Chondrocyte (in vitro differentiated cells): ENCODE measurements at regions not wholly inside any gene's neighbourhood (a gene's known extent, or its start where the extent isn't known, plus 50 kb on each side); places are given as distances from the start of the nearest gene placed in this dataset.

Source experiments
- DNase-seq: peaks from one replicate; pipeline ENCODE4 v3.0.0; 2021; ENCODE audit warnings: mixed read lengths, low spot score
- H3K27ac Mint-ChIP-seq: one replicate; pipeline ENCODE4 v1.8.0; 2021; ENCODE audit warnings: mild to moderate bottlenecking, moderate library complexity, mixed read lengths; ENCODE audit not compliant: unreplicated experiment
- H3K27me3 Mint-ChIP-seq: 2 replicates; pipeline ENCODE4 v1.8.0; 2021; ENCODE audit warnings: low read depth, mixed read lengths
- H3K36me3 Mint-ChIP-seq: 2 replicates; pipeline ENCODE4 v1.8.0; 2021; ENCODE audit warnings: low read depth, mixed read lengths
- H3K4me1 Mint-ChIP-seq: 2 replicates; pipeline ENCODE4 v1.8.0; 2021; ENCODE audit warnings: low read depth, mild to moderate bottlenecking, mixed read lengths
- H3K4me3 Mint-ChIP-seq: one replicate; pipeline ENCODE4 v1.8.0; 2021; ENCODE audit warnings: mild to moderate bottlenecking, moderate library complexity, mixed read lengths; ENCODE audit not compliant: unreplicated experiment
- H3K9me3 Mint-ChIP-seq: 2 replicates; pipeline ENCODE4 v1.8.0; 2021; ENCODE audit warnings: low read depth, mixed read lengths
- TF ChIP-seq, protein P1 (sequence below): fragments of 200-600 bp; sonication (generic); IDR thresholded peaks from 2 replicates; pipeline ENCODE4 v1.5.0; 2021; ENCODE audit warnings: antibody characterized with exemption, mild to moderate bottlenecking, moderate library complexity

DNA sequence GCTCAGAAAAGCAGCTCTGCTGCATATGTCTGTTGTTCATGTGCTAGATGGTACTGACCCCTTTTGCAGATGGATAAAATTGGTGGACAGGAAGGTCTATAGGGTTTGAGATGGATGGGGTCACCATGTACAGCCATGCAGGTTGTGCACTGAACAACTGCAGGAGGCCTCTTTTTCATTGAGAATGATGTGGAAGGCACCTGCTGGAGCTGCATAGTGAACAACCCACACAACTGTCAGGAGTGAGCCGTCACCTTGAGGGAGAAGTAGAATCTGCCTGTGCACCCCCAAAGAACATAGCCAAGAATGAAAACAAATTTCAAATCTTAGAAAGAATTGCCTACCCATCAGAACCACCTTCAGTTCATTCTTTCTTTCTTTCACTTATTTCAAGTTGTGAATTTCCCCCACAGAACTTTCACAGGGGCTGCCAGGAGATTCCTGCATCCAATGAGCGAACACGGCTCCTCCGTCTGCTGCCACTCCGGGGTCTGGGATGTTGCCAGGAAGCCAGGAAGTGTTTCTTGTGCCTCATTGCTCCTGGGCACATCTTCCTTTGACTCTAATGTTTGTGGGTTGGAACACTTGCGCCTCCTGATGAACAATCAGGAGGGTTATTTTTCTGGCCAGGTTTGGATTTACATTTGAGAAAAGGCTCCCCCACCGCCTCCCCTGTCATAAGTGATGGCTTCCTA lies 53.7 kb upstream of the DOCK1 start:
- Mint-ChIP-seq H3K27me3 (peaks cover 19% of the 10 kb centered on the region), H3K4me3 (no peak overlapping the region)

DNA sequence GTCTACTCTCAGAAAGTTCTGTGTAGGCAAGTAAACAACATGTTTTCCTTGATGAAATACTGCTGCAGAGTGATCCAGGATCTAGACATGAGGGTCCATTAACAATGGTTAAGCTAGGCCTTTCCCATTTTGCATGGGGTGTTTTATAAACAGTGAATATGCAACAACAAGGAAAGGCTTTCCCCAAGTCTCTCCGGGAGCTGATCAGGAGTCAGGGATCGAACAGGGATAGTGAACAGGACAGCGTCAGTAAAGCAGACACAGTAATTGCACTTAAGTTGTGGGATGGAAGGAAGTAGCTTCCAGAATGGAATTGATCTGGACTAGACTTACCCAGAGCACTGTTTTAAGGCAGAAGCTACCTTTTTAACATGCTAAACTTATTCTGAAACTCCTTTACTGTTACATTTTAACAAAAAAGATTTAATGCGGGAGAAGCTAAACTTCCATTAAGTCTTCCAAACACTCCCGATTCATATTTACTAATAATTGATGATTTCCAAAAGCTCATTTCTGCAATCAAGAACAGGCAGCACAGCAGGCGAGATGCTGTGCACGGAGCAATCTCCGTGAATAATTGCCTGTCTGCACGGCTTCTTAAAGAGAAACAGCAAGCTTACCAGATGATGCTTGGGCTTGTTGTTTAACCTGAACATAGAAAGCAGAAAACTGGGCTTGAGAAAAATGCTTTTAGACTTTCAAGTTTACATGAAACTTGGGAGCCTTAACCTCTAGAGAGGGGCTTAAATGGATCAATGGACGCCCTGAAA lies 50.3 kb upstream of the DOCK1 start:
- Mint-ChIP-seq H3K4me3 (no peak overlapping the region), H3K27ac (no peak overlapping the region), H3K27me3 (peaks cover 13% of the 10 kb centered on the region), H3K36me3 (no peaks in the 10 kb centered on the region), H3K9me3 (peaks cover 3% of the 10 kb centered on the region), H3K4me1 (no peaks in the 10 kb centered on the region)
- TF ChIP-seq, protein P1, sequence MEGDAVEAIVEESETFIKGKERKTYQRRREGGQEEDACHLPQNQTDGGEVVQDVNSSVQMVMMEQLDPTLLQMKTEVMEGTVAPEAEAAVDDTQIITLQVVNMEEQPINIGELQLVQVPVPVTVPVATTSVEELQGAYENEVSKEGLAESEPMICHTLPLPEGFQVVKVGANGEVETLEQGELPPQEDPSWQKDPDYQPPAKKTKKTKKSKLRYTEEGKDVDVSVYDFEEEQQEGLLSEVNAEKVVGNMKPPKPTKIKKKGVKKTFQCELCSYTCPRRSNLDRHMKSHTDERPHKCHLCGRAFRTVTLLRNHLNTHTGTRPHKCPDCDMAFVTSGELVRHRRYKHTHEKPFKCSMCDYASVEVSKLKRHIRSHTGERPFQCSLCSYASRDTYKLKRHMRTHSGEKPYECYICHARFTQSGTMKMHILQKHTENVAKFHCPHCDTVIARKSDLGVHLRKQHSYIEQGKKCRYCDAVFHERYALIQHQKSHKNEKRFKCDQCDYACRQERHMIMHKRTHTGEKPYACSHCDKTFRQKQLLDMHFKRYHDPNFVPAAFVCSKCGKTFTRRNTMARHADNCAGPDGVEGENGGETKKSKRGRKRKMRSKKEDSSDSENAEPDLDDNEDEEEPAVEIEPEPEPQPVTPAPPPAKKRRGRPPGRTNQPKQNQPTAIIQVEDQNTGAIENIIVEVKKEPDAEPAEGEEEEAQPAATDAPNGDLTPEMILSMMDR = no peak
- no peak for DNase-seq

More for the DNA sequence above, 53.7 kb upstream of the DOCK1 start:
- Mint-ChIP-seq H3K4me1 (no peaks in the 10 kb centered on the region), H3K9me3 (no peaks in the 10 kb centered on the region), H3K27ac (no peak overlapping the region), H3K36me3 (no peaks in the 10 kb centered on the region)
- no peak for DNase-seq
- TF ChIP-seq, protein P1 = no peak
